Mesothelial cell of epicardium (in vitro differentiated cells): ENCODE measurements at regions not wholly inside any gene's neighbourhood (a gene's known extent, or its start where the extent isn't known, plus 50 kb on each side); places are given as distances from the start of the nearest gene placed in this dataset.

Experiments used
- DNase-seq, 2 experiments: peaks; one replicate each; pipeline ENCODE4 v3.0.0; 2021; ENCODE audit warnings: low spot score in 2 of 2; ENCODE audit not compliant: unreplicated experiment in 2 of 2
- H3K27ac Mint-ChIP-seq: 2 replicates; pipeline ENCODE4 v1.8.0; 2021; ENCODE audit warnings: mixed read lengths
- H3K27me3 Mint-ChIP-seq: 2 replicates; pipeline ENCODE4 v1.8.0; 2021; ENCODE audit warnings: low read depth, mixed read lengths
- H3K36me3 Mint-ChIP-seq: 2 replicates; pipeline ENCODE4 v1.8.0; 2021; ENCODE audit warnings: mixed read lengths
- H3K4me1 Mint-ChIP-seq: 2 replicates; pipeline ENCODE4 v1.8.0; 2021; ENCODE audit warnings: mixed read lengths
- H3K4me3 Mint-ChIP-seq: 2 replicates; pipeline ENCODE4 v1.8.0; 2021; ENCODE audit warnings: mild to moderate bottlenecking, moderate library complexity, mixed read lengths
- H3K9me3 Mint-ChIP-seq: 2 replicates; pipeline ENCODE4 v1.8.0; 2021; ENCODE audit warnings: mixed read lengths
- CTCF ChIP-seq: fragments of 200-600 bp; sonication (generic); IDR thresholded peaks from one replicate; pipeline ENCODE4 v1.5.0; 2021; ENCODE audit warnings: antibody characterized with exemption; ENCODE audit not compliant: unreplicated experiment

GRCh38 chr11:42576318-42576717 lies 735.5 kb upstream of the API5 start:
- Mint-ChIP-seq H3K27ac (no peak overlapping the region), H3K9me3 (peaks cover 4% of the 10 kb centered on the region), H3K27me3 (no peaks in the 10 kb centered on the region), H3K4me1 (peaks cover 2% of the 10 kb centered on the region), H3K36me3 (no peaks in the 10 kb centered on the region), H3K4me3 (no peak overlapping the region)
- no peak for DNase-seq
- no peak for TF ChIP-seq CTCF

- H3K27me3 Mint-ChIP-seq, result peaks cover 2% of the 10 kb centered on the region
- no peaks in the 10 kb centered on the region for H3K9me3 Mint-ChIP-seq
- no peak for TF ChIP-seq CTCF
- H3K4me3 Mint-ChIP-seq, result no peak overlapping the region
- peaks cover 5% of the 10 kb centered on the region for H3K4me1 Mint-ChIP-seq
- no peaks in the 10 kb centered on the region for H3K36me3 Mint-ChIP-seq
- no peak for DNase-seq
- no peak overlapping the region for H3K27ac Mint-ChIP-seq
Measured at GRCh38 chr11:42589286-42589685, 722.5 kb upstream of the API5 start.

GRCh38 chr11:42591841-42592240 lies 720.0 kb upstream of the API5 start:
- H3K4me3 Mint-ChIP-seq, result no peak overlapping the region
- H3K36me3 Mint-ChIP-seq, result no peaks in the 10 kb centered on the region
- no peak for DNase-seq
- no peak for TF ChIP-seq CTCF
- peaks cover 2% of the 10 kb centered on the region for H3K27me3 Mint-ChIP-seq
- no peak overlapping the region for H3K27ac Mint-ChIP-seq
- H3K9me3 Mint-ChIP-seq, result no peaks in the 10 kb centered on the region
- H3K4me1 Mint-ChIP-seq, result peaks cover 8% of the 10 kb centered on the region

- no peak for DNase-seq
- Mint-ChIP-seq H3K4me3 (no peak overlapping the region), H3K4me1 (peaks cover 3% of the 10 kb centered on the region), H3K27ac (no peak overlapping the region), H3K9me3 (no peaks in the 10 kb centered on the region), H3K27me3 (peaks cover 2% of the 10 kb centered on the region), H3K36me3 (no peaks in the 10 kb centered on the region)
- no peak for TF ChIP-seq CTCF
Measured at GRCh38 chr11:42593441-42593840, 718.4 kb upstream of the API5 start.

GRCh38 chr11:42595876-42596275 lies 715.9 kb upstream of the API5 start:
- peaks cover 3% of the 10 kb centered on the region for H3K4me1 Mint-ChIP-seq
- no peaks in the 10 kb centered on the region for H3K9me3 Mint-ChIP-seq
- no peak overlapping the region for H3K27ac Mint-ChIP-seq
- DNase-seq, result no peak
- no peak overlapping the region for H3K4me3 Mint-ChIP-seq
- TF ChIP-seq CTCF, result no peak
- H3K27me3 Mint-ChIP-seq, result peaks cover 2% of the 10 kb centered on the region
- H3K36me3 Mint-ChIP-seq, result no peaks in the 10 kb centered on the region

GRCh38 chr11:42596576-42597145 lies 715.1 kb upstream of the API5 start:
- peaks cover 3% of the 10 kb centered on the region for H3K4me1 Mint-ChIP-seq
- no peak for DNase-seq
- no peak for TF ChIP-seq CTCF
- H3K27ac Mint-ChIP-seq, result no peak overlapping the region
- no peaks in the 10 kb centered on the region for H3K36me3 Mint-ChIP-seq
- H3K9me3 Mint-ChIP-seq, result no peaks in the 10 kb centered on the region
- H3K27me3 Mint-ChIP-seq, result peaks cover 2% of the 10 kb centered on the region
- no peak overlapping the region for H3K4me3 Mint-ChIP-seq
